Astrocyte of the spinal cord (primary cell): ENCODE measurements at regions not wholly inside any gene's neighbourhood (a gene's known extent, or its start where the extent isn't known, plus 50 kb on each side); places are given as distances from the start of the nearest gene placed in this dataset.
"Not testable (repeated sequence)": the region's sequence is repeated elsewhere in the genome, so short reads cannot be mapped to it uniquely, and the experiment has no call there.

Source experiments
- DNase-seq: peaks from one replicate; pipeline ENCODE4 v3.0.0; 2011; ENCODE audit warnings: low read depth, low spot score
- H3K4me3 ChIP-seq: 2 replicates; pipeline ENCODE4 v1.5.1; 2011; ENCODE audit warnings: low read depth, mild to moderate bottlenecking, low read length, moderate library complexity
- in situ Hi-C: cut with HindIII; loops from 2 replicates; pipeline ENCODE4 v1.10.0; 2017; ENCODE audit warnings: low sequenced_read_pairs
- TF ChIP-seq, protein P1 (sequence below): IDR thresholded peaks from 2 replicates; pipeline ENCODE4 v1.5.1; 2012; ENCODE audit warnings: low read depth, mild to moderate bottlenecking, low read length, inconsistent platforms

DNA sequence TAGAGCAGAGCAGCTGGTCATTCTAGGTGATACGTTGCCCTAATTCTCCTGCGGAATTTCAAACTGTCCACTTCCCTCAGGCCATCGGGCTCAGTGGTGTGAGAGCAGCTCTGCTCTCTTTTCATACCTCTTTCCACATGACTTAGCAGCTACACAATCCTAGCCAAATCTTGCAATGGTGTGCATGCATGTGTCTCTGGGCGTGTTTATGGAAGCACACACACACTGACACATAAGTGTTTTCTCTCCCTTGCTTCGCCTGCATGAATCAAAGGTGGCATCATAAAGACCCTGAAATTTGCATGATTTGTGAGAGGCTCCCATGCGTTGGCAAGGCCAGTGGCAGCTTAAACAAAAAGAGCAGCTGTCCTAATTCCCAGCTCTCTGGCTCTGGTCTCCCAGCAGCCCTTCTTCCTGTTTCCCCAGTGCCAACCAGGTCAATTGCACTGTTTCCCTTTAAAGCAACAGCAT is 1189.5 kb downstream of the GATA3 start:
- H3K4me3 ChIP-seq: no peak overlapping the region
- in situ Hi-C loops: no loop called here
- DNase-seq: no peak
- TF ChIP-seq, protein P1, sequence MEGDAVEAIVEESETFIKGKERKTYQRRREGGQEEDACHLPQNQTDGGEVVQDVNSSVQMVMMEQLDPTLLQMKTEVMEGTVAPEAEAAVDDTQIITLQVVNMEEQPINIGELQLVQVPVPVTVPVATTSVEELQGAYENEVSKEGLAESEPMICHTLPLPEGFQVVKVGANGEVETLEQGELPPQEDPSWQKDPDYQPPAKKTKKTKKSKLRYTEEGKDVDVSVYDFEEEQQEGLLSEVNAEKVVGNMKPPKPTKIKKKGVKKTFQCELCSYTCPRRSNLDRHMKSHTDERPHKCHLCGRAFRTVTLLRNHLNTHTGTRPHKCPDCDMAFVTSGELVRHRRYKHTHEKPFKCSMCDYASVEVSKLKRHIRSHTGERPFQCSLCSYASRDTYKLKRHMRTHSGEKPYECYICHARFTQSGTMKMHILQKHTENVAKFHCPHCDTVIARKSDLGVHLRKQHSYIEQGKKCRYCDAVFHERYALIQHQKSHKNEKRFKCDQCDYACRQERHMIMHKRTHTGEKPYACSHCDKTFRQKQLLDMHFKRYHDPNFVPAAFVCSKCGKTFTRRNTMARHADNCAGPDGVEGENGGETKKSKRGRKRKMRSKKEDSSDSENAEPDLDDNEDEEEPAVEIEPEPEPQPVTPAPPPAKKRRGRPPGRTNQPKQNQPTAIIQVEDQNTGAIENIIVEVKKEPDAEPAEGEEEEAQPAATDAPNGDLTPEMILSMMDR: no peak

DNA sequence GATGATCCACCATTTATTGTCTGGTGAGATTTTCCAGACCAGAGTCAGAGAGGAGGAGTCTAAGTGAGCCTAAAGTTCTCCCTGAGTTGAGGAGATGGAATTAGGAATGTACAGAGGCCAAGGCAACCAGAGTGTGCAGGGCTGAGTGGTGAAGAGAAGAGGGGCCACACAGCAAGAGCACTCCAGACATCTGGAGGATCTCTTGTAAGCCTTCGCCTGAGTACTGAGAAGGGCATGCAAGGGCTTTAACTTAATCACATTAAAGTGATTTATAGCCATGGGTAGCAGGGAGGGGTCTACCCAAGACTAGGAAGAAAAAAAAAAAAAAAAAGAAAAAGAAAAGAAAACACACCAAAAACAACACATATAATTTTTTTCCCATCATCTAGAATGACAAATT is 1190.4 kb downstream of the GATA3 start:
- in situ Hi-C loops: no loop called here
- H3K4me3 ChIP-seq: no peak overlapping the region
- TF ChIP-seq, protein P1: no peak
- DNase-seq: no peak

GRCh38 chr10:9253121-9253520 is 1198.6 kb downstream of the GATA3 start:
- DNase-seq: peak; percentile 55
- H3K4me3 ChIP-seq: no peak overlapping the region
- in situ Hi-C loops: no loop called here
- TF ChIP-seq, protein P1: no peak

DNA sequence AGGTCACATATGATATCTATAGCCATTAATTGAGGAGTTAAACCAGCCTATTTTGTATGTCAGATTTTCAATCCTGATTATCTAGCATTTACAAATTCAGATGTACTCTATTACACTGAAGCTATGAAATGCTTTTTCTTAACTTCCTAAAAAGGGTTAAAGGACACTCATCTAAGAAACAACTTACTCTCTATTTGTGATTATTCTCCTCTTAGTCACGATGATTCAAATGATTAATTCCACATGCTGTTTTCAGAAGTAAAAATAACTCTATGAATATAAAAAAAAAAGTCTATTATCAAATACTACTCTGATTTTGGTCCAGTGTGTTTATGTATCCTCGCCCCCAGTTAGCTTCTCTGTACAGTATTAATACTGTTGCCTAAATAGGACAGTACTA is 1199.9 kb downstream of the GATA3 start:
- in situ Hi-C loops: no loop called here

GRCh38 chr10:9260690-9261089 is 1206.2 kb downstream of the GATA3 start:
- no peak overlapping the region for H3K4me3 ChIP-seq
- in situ Hi-C loops: no loop called here
- DNase-seq: no peak
- TF ChIP-seq, protein P1: no peak

More for the DNA sequence above, 1199.9 kb downstream of the GATA3 start:
- DNase-seq: peak; percentile 56
- no peak overlapping the region for H3K4me3 ChIP-seq
- TF ChIP-seq, protein P1: no peak

GRCh38 chr10:9262770-9263169 is 1208.3 kb downstream of the GATA3 start:
- TF ChIP-seq, protein P1: no peak
- in situ Hi-C loops: no loop called here
- DNase-seq: no peak
- H3K4me3 ChIP-seq: no peak overlapping the region

DNA sequence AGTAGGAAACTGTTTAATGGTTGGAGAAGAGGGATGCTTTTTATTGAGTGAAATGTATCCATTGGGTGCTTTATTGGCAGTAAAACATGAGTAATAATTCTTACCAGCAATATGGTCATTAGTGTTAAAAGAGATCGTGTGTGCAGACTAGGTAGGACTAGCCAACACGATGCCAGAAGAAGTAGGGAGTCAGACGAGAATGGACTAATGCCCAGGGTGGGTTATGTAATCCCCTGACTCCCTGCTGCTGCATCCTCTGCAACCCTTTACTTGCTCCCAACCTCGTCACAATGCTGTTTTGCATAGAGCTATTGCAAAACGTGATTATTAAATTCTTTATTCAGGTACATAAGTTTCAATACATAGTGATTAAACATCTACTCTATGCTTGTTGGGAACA is 1213.7 kb downstream of the GATA3 start:
- H3K4me3 ChIP-seq: no peak overlapping the region
- DNase-seq: no peak
- TF ChIP-seq, protein P1: no peak
- in situ Hi-C loops: no loop called here

- in situ Hi-C loops, DNase-seq, H3K4me3 ChIP-seq: not testable (repeated sequence)
Measured at GRCh38 chr10:9273126-9273833, 1218.8 kb downstream of the GATA3 start.
